IMR-90 (cell line): ENCODE measurements at regions not wholly inside any gene's neighbourhood (a gene's known extent, or its start where the extent isn't known, plus 50 kb on each side); places are given as distances from the start of the nearest gene placed in this dataset.

Experiments
- ATAC-seq: fragments of 200-7000 bp; cut with Tn5 transposase; 2 replicates; pipeline ENCODE4 v1.9.1; 2020; ENCODE audit warnings: low read depth, mild to moderate bottlenecking, moderate library complexity
- BruUV-seq: library from RNA; stranded (reverse); fragments of 400-500 nt; replicated peaks from 2 replicates; lab custom pipeline; 2021; lab: Mats Ljungman, UMichigan
- CTCF ChIA-PET: fragments of 300-600 bp; formaldehyde crosslinking; extraction: SDS; loops from one replicate; lab custom pipeline; 2021; ENCODE audit warnings: antibody characterized with exemption; lab: Yijun Ruan, JAX
- POLR2A ChIA-PET: fragments of 300-600 bp; sonication (Branson Sonifier 250); formaldehyde crosslinking; loops from one replicate; lab custom pipeline; 2022; ENCODE audit warnings: antibody characterized with exemption; ENCODE audit not compliant: unreplicated experiment; lab: Charles Lee
- DNase-seq: peaks from one replicate; pipeline ENCODE4 v3.0.0; 2013
- H2AFZ ChIP-seq: replicated peaks from 2 replicates; pipeline ENCODE3; 2013; ENCODE audit warnings: low read length, mild to moderate bottlenecking; ENCODE audit not compliant: poor library complexity
- H2AK5ac ChIP-seq: 2 replicates; pipeline ENCODE4 v1.6.1; 2013; ENCODE audit warnings: low read depth, low read length, inconsistent platforms
- H2AK9ac ChIP-seq: replicated peaks from 2 replicates; pipeline ENCODE3; 2013; ENCODE audit warnings: mild to moderate bottlenecking, low read depth, low read length, moderate library complexity; ENCODE audit not compliant: poor library complexity
- H2BK120ac ChIP-seq: 2 replicates; pipeline ENCODE4 v1.6.1; 2013; ENCODE audit warnings: low read depth, low read length, inconsistent platforms
- H2BK15ac ChIP-seq: 3 replicates; pipeline ENCODE4 v1.6.1; 2013; ENCODE audit warnings: low read depth, low read length, inconsistent platforms
- H2BK20ac ChIP-seq: 2 replicates; pipeline ENCODE4 v1.6.1; 2013; ENCODE audit warnings: low read depth, mild to moderate bottlenecking, inconsistent platforms, low read length, moderate library complexity
- H2BK5ac ChIP-seq: 2 replicates; pipeline ENCODE4 v1.6.1; 2013; ENCODE audit warnings: mild to moderate bottlenecking, low read depth, low read length, inconsistent platforms; ENCODE audit not compliant: poor library complexity, severe bottlenecking
- H3K14ac ChIP-seq: replicated peaks from 2 replicates; pipeline ENCODE4 v1.6.1; 2013; ENCODE audit warnings: low read depth, low read length, inconsistent platforms
- H3K18ac ChIP-seq: 2 replicates; pipeline ENCODE4 v1.6.1; 2013; ENCODE audit warnings: low read depth, low read length, control low read depth
- H3K23ac ChIP-seq: 2 replicates; pipeline ENCODE4 v1.6.1; 2013; ENCODE audit warnings: low read depth, low read length, inconsistent platforms
- H3K27ac ChIP-seq: 2 replicates; pipeline ENCODE4 v1.5.1; 2013; ENCODE audit warnings: mild to moderate bottlenecking, control low read depth, low read length; ENCODE audit not compliant: insufficient read depth
- H3K27me3 ChIP-seq: 2 replicates; pipeline ENCODE4 v1.6.1; 2013; ENCODE audit warnings: low read length; ENCODE audit not compliant: control insufficient read depth, insufficient read depth
- H3K36me3 ChIP-seq: 2 replicates; pipeline ENCODE4 v1.6.1; 2013; ENCODE audit warnings: low read length, mixed read lengths; ENCODE audit not compliant: control insufficient read depth, insufficient read depth
- H3K4ac ChIP-seq: 2 replicates; pipeline ENCODE4 v1.6.1; 2013; ENCODE audit warnings: low read depth, low read length, inconsistent platforms
- H3K4me1 ChIP-seq: 2 replicates; pipeline ENCODE4 v1.6.1; 2013; ENCODE audit warnings: low read length, mixed read lengths; ENCODE audit not compliant: control insufficient read depth, insufficient read depth
- H3K4me2 ChIP-seq: 2 replicates; pipeline ENCODE4 v1.6.1; 2013; ENCODE audit warnings: low read depth, mild to moderate bottlenecking, control low read depth, low read length, moderate library complexity
- H3K4me3 ChIP-seq: 2 replicates; pipeline ENCODE4 v1.5.1; 2013; ENCODE audit warnings: low read depth, mild to moderate bottlenecking, control low read depth, low read length, moderate library complexity; ENCODE audit not compliant: insufficient read depth
- H3K56ac ChIP-seq: 2 replicates; pipeline ENCODE4 v1.6.1; 2013; ENCODE audit warnings: low read length, inconsistent platforms; ENCODE audit not compliant: insufficient read depth; ENCODE audit errors: extremely low read depth
- H3K79me1 ChIP-seq, 2 experiments: 2 replicates each; pipeline ENCODE4 v1.6.1; 2013; ENCODE audit warnings: low read length in 2 of 2, inconsistent platforms in 1 of 2, low read depth in 1 of 2
- H3K9ac ChIP-seq: 2 replicates; pipeline ENCODE4 v1.6.1; 2013; ENCODE audit warnings: low read depth, low read length, control low read depth
- H3K9me1 ChIP-seq: 2 replicates; pipeline ENCODE4 v1.6.1; 2013; ENCODE audit warnings: low read length, inconsistent platforms; ENCODE audit not compliant: insufficient read depth
- H3K9me3 ChIP-seq: 2 replicates; pipeline ENCODE4 v1.6.1; 2013; ENCODE audit warnings: low read length; ENCODE audit not compliant: control insufficient read depth, insufficient read depth
- H4K20me1 ChIP-seq: 2 replicates; pipeline ENCODE4 v1.6.1; 2013; ENCODE audit warnings: low read length, inconsistent platforms; ENCODE audit not compliant: insufficient read depth
- H4K5ac ChIP-seq: 2 replicates; pipeline ENCODE4 v1.6.1; 2013; ENCODE audit warnings: mild to moderate bottlenecking, low read depth, low read length, control low read depth
- H4K8ac ChIP-seq, 2 experiments: 2 replicates each; pipeline ENCODE4 v1.6.1; 2013; ENCODE audit warnings: low read depth in 2 of 2, low read length in 2 of 2, control low read depth in 1 of 2, inconsistent platforms in 1 of 2
- H4K91ac ChIP-seq: 2 replicates; pipeline ENCODE4 v1.6.1; 2013; ENCODE audit warnings: low read depth, low read length, inconsistent platforms; ENCODE audit not compliant: insufficient read depth
- CEBPB ChIP-seq: IDR thresholded peaks from 2 replicates; pipeline ENCODE4 v1.6.1; 2012; ENCODE audit warnings: low read depth, low read length, improper control_type of control experiment
- CHD1 ChIP-seq: IDR thresholded peaks from 2 replicates; pipeline ENCODE4 v1.6.1; 2012; ENCODE audit warnings: low read depth, low read length, improper control_type of control experiment
- CTCF ChIP-seq: conservative IDR thresholded peaks from 2 replicates; pipeline ENCODE4 v1.5.1; 2012; ENCODE audit warnings: mild to moderate bottlenecking, low read depth, low read length, improper control_type of control experiment
- FOS ChIP-seq: fragments of 150-350 bp; IDR thresholded peaks from 2 replicates; pipeline ENCODE4 v1.6.1; 2016; ENCODE audit warnings: low read depth, low read length
- MAZ ChIP-seq: IDR thresholded peaks from 2 replicates; pipeline ENCODE4 v1.6.1; 2012; ENCODE audit warnings: low read depth, mild to moderate bottlenecking, low read length, improper control_type of control experiment, moderate library complexity, borderline replicate concordance
- MXI1 ChIP-seq: IDR thresholded peaks from 2 replicates; pipeline ENCODE4 v1.6.1; 2012; ENCODE audit warnings: low read depth, mild to moderate bottlenecking, low read length, moderate library complexity, borderline replicate concordance
- NFE2L2 ChIP-seq: fragments of 150-350 bp; IDR thresholded peaks from 2 replicates; pipeline ENCODE4 v1.6.1; 2016; ENCODE audit warnings: low read depth, mild to moderate bottlenecking, low read length
- RAD21 ChIP-seq: IDR thresholded peaks from 2 replicates; pipeline ENCODE4 v1.6.1; 2012; ENCODE audit warnings: low read length, improper control_type of control experiment
- RCOR1 ChIP-seq: IDR thresholded peaks from 2 replicates; pipeline ENCODE4 v1.6.1; 2012; ENCODE audit warnings: mild to moderate bottlenecking, low read length, improper control_type of control experiment; ENCODE audit not compliant: insufficient replicate concordance
- SMC3 ChIP-seq: fragments of 150-350 bp; IDR thresholded peaks from 2 replicates; pipeline ENCODE4 v1.6.1; 2016; ENCODE audit warnings: low read depth, mild to moderate bottlenecking, antibody characterized with exemption, low read length, moderate library complexity
- WGBS, 2 experiments: methylation state at CpG; one replicate each; pipeline versions ENCODE4 v1.1.5 to v1.1.7; 2013; ENCODE audit warnings: missing lambda C conversion rate in 2 of 2; ENCODE audit not compliant: insufficient read length in 1 of 2; ENCODE audit errors: extremely low coverage in 2 of 2; 5-methylcytosine and 5-hydroxymethylcytosine counted together
- dilution Hi-C: fragments of 300-500 bp; cut with HindIII; formaldehyde crosslinking; loops from one replicate; pipeline ENCODE4 v1.14.3; 2018; ENCODE audit warnings: low sequenced_read_pairs; ENCODE audit not compliant: unreplicated experiment
- in situ Hi-C: fragments of 300-500 bp; cut with MboI; formaldehyde crosslinking; loops from 3 replicates; pipeline ENCODE4 v1.14.3; 2019; ENCODE audit warnings: low sequenced_read_pairs, inconsistent platforms, mixed read lengths
- intact Hi-C: fragments of 100-400 bp; cut with micrococcal nuclease; formaldehyde crosslinking; loops from 2 replicates; pipeline ENCODE4 v1.10.0; 2022

- no peak overlapping the region for H3K4ac ChIP-seq
- no peaks in the 10 kb centered on the region for H4K20me1 ChIP-seq
- no peak overlapping the region for H2AK5ac ChIP-seq
- no peaks in the 10 kb centered on the region for H3K36me3 ChIP-seq
- ChIA-PET CTCF (no interaction called here), POLR2A (no interaction called here)
- H3K56ac ChIP-seq: no peak overlapping the region
- DNase-seq (no peak), ATAC-seq (no peak)
- H2AFZ ChIP-seq: peak overlapping the region; percentile 43
- no peaks in the 10 kb centered on the region for H3K79me1 ChIP-seq
- H3K27me3 ChIP-seq: no peaks in the 10 kb centered on the region
- no peak overlapping the region for H4K8ac ChIP-seq
- no peak overlapping the region for H3K27ac ChIP-seq
- dilution Hi-C loops (no loop called here), intact Hi-C loops (no loop called here), in situ Hi-C loops (no loop called here)
- BruUV-seq: no TSS peak
- H2AK9ac ChIP-seq: no peak overlapping the region
- no peak overlapping the region for H3K23ac ChIP-seq
- no peak overlapping the region for H2BK120ac ChIP-seq
- H3K4me2 ChIP-seq: no peak overlapping the region
- H3K9me3 ChIP-seq: peaks cover 32% of the 10 kb centered on the region
- no peak overlapping the region for H3K9ac ChIP-seq
- H2BK20ac ChIP-seq: no peak overlapping the region
- no peak overlapping the region for H2BK5ac ChIP-seq
- H3K18ac ChIP-seq: no peak overlapping the region
- no peaks in the 10 kb centered on the region for H3K9me1 ChIP-seq
- no peak overlapping the region for H3K14ac ChIP-seq
- no peak overlapping the region for H2BK15ac ChIP-seq
- H4K5ac ChIP-seq: no peak overlapping the region
- H3K4me1 ChIP-seq: no peaks in the 10 kb centered on the region
- TF ChIP-seq CTCF: no peak
- TF ChIP-seq FOS: no peak
- TF ChIP-seq CHD1: no peak
- no peak for TF ChIP-seq MXI1
- TF ChIP-seq RAD21: no peak
- TF ChIP-seq SMC3: no peak
- no peak for TF ChIP-seq NFE2L2
- no peak for TF ChIP-seq RCOR1
- no peak for TF ChIP-seq MAZ
- no peak for TF ChIP-seq CEBPB
- H3K4me3 ChIP-seq: no peak overlapping the region
- H4K91ac ChIP-seq: no peak overlapping the region
- WGBS, 2 experiments: no CpG with 5 or more reads among the region's 5 CpGs
Observed at GRCh38 chr1:5164158-5164557, 509.7 kb downstream of the AJAP1 start.
